ENCODE measurements at regions not wholly inside any gene's neighbourhood (a gene's known extent, or its start where the extent isn't known, plus 50 kb on each side); places are given as distances from the start of the nearest gene placed in this dataset.

DNA sequence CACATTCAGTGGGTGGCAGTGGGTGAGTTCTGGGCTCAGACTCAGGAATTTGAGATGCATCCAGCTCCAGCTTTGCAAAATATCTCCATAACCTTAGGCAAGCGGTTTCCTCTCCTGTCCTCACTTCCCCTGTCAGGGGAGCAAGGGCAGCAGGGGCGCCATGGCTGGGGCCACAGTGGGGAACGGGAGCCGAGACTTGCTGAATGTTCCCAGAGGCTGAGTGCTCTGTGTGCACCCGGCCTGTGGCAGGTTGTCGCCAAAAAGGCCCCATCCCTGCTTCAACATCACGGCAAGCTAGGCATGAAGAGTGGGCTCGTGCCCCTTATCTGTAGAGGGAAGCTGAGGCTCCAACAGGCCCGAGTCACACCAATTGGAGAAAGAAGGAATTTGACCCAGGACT is 268.8 kb downstream of the NSG2 start:
- H3K9ac ChIP-seq (ENCODE audit: low read depth in 2 of 2, low read length in 2 of 2), result no peak overlapping the region
- peaks cover 7% of the 10 kb centered on the region for H3K27me3 ChIP-seq
- H3K4me1 ChIP-seq, result no peaks in the 10 kb centered on the region
- no peaks in the 10 kb centered on the region for H3K9me3 ChIP-seq
- TF ChIP-seq CTCF (IDR thresholded peaks at IDR 0.05), result no peak
- intact Hi-C loops (cut with DNase I), result loop anchor here (5.0 to 10.0 kb wide), 2 partner anchors 267 to 689 kb away; partner anchors contain the start of gene NSG2
- H3K27ac ChIP-seq, result no peak overlapping the region
- no peaks in the 10 kb centered on the region for H3K36me3 ChIP-seq
- no peak for DNase-seq
- no peak overlapping the region for H3K4me3 ChIP-seq

- Histone ChIP-seq H3K9me3 (no peaks in the 10 kb centered on the region), H3K36me3 (no peaks in the 10 kb centered on the region), H3K27ac (no peak overlapping the region), H3K4me3 (no peak overlapping the region), H3K27me3 (peaks cover 7% of the 10 kb centered on the region), H3K4me1 (no peaks in the 10 kb centered on the region), H3K9ac (ENCODE audit: low read depth in 2 of 2, low read length in 2 of 2) (no peak overlapping the region)
- no peak for DNase-seq
- no peak for TF ChIP-seq CTCF (IDR thresholded peaks at IDR 0.05)
- intact Hi-C loops (cut with DNase I), result loop anchor here (10.0 kb wide), 1 partner anchor 691 kb away; no protein-coding TSS in a partner anchor
These were observed 270.0 kb downstream of the NSG2 start for GRCh38 chr5:174315471-174315870.

DNA sequence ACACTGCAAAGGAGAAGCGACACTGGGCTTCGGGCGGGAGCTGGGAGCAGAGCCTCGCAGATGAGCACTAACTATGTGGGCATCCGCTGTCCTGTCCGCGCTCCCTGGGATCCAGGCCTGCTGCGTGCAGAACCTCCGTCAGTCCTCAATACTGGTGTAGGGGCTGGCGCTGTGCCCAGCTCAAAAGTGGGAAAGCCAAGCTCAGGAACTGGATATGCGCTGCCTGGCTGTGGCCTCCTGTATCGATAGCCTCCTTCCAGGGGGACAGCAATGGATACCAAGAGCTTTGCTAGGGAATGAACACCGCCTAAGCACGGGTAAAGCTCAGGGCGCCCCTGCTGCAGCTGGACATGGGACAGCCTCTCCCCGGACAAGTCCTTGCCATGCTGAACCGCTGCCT is 270.4 kb downstream of the NSG2 start:
- no peak for DNase-seq
- Histone ChIP-seq H3K27me3 (peaks cover 7% of the 10 kb centered on the region), H3K9ac (ENCODE audit: low read depth in 2 of 2, low read length in 2 of 2) (no peak overlapping the region), H3K4me1 (no peaks in the 10 kb centered on the region), H3K4me3 (no peak overlapping the region), H3K9me3 (no peaks in the 10 kb centered on the region), H3K36me3 (no peaks in the 10 kb centered on the region), H3K27ac (no peak overlapping the region)
- no peak for TF ChIP-seq CTCF (IDR thresholded peaks at IDR 0.05)
- intact Hi-C loops (cut with DNase I), result loop anchor here (10.0 kb wide), 1 partner anchor 691 kb away; no protein-coding TSS in a partner anchor

DNA sequence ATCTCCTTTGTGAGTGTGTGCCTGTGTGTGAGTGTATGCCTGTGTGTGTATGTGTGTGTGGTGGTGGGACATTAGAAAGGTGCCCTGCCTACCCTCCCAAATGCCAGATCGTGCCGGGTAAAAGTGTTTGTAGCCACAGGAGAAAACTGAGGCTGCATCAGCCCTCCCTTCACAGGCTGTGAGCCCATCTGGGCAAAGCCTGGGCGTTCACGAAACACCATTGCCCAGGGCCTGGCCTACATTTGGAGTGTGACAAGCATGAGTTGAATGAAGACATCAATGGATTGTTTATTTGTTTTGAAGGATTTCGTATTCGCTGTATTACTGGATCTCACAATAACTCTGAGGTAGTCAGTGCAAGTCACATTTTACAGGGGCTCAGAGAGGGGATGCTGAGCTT is 270.8 kb downstream of the NSG2 start:
- no peak overlapping the region for H3K27ac ChIP-seq
- intact Hi-C loops (cut with DNase I), result loop anchor here (10.0 kb wide), 1 partner anchor 692 kb away; no protein-coding TSS in a partner anchor
- H3K9me3 ChIP-seq, result no peaks in the 10 kb centered on the region
- H3K9ac ChIP-seq (ENCODE audit: low read depth in 2 of 2, low read length in 2 of 2), result no peak overlapping the region
- peaks cover 5% of the 10 kb centered on the region for H3K27me3 ChIP-seq
- no peak overlapping the region for H3K4me3 ChIP-seq
- no peaks in the 10 kb centered on the region for H3K4me1 ChIP-seq
- TF ChIP-seq CTCF (IDR thresholded peaks at IDR 0.05), result no peak
- H3K36me3 ChIP-seq, result no peaks in the 10 kb centered on the region
- no peak for DNase-seq

DNA sequence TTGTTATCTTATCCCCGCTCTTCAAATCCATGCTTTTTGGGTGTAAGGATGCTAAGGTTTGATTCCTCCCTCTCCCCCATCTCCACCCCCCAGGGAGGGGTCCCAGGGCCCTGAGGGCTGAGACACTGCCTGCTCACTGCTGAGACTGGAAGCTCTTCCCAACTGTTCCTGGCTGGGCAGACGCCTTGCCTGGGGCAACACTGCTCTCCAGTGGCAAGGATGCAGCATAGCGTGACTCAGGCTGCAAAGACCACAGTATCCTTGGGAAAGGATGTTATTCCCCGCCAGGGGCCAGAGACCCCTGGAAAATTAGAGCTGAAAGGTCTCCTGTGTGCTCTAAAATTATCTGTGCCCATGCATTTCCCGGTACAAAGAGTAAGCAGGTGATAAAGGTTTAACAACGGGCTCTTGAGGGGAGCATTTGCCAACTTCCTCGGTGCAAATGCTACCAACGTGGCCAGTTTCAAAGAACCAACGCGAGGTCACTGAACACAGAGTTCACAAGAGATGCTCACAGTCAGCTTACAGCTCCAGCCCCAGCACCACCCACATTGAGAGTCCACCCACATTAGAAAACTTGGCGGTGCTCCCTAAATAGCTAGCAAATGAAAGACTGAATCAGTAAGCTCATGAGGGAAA is 271.9 kb downstream of the NSG2 start:
- H3K9ac ChIP-seq (ENCODE audit: low read depth in 2 of 2, low read length in 2 of 2), result no peak overlapping the region
- no peak overlapping the region for H3K27ac ChIP-seq
- no peaks in the 10 kb centered on the region for H3K27me3 ChIP-seq
- TF ChIP-seq CTCF (IDR thresholded peaks at IDR 0.05), result peak; percentile 39
- no peaks in the 10 kb centered on the region for H3K4me1 ChIP-seq
- intact Hi-C loops (cut with DNase I), result loop anchor here (10.0 kb wide), 1 partner anchor 693 kb away; no protein-coding TSS in a partner anchor
- DNase-seq, result no peak
- no peak overlapping the region for H3K4me3 ChIP-seq
- H3K36me3 ChIP-seq, result no peaks in the 10 kb centered on the region
- H3K9me3 ChIP-seq, result no peaks in the 10 kb centered on the region
